ELR (cell line): ENCODE measurements at regions not wholly inside any gene's neighbourhood (a gene's known extent, or its start where the extent isn't known, plus 50 kb on each side); places are given as distances from the start of the nearest gene placed in this dataset.
"Not testable (repeated sequence)": the region's sequence is repeated elsewhere in the genome, so short reads cannot be mapped to it uniquely, and the experiment has no call there.

Source experiments
- DNase-seq: peaks from one replicate; pipeline ENCODE4 v3.0.0-alpha.2; 2015; ENCODE audit warnings: low read depth

GRCh38 chr18:78416853-78417252, 562.8 kb upstream of the SALL3 start:
- no peak for DNase-seq

- no peak for DNase-seq
Observed at GRCh38 chr18:78418379-78418778, 561.2 kb upstream of the SALL3 start.

- DNase-seq: no peak
Observed at GRCh38 chr18:78419171-78419570, 560.4 kb upstream of the SALL3 start.

DNA sequence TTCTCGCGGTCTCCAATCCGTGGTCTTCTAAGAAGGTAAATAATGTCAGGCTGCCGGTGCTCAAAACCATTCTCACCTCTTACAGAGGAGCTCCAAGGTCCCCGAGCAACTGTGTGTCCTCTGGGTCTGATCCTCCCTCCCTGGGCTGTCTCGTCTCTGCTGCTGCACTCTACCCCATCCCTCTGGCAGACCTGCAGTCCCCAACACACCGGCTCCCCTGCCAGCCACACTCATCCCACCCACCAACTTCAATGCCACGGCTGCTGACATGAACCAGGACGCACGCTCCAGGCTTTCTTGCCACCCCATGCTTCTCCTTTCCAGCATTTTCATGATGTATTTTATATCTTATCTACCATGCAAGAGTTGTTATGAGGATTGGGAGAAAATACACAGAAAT, 559.5 kb upstream of the SALL3 start:
- DNase-seq: no peak

GRCh38 chr18:78421392-78421791, 558.2 kb upstream of the SALL3 start:
- DNase-seq: no peak

- no peak for DNase-seq
Observed at GRCh38 chr18:78422336-78422735, 557.3 kb upstream of the SALL3 start.

GRCh38 chr18:78423811-78424210, 555.8 kb upstream of the SALL3 start:
- DNase-seq: no peak

DNA sequence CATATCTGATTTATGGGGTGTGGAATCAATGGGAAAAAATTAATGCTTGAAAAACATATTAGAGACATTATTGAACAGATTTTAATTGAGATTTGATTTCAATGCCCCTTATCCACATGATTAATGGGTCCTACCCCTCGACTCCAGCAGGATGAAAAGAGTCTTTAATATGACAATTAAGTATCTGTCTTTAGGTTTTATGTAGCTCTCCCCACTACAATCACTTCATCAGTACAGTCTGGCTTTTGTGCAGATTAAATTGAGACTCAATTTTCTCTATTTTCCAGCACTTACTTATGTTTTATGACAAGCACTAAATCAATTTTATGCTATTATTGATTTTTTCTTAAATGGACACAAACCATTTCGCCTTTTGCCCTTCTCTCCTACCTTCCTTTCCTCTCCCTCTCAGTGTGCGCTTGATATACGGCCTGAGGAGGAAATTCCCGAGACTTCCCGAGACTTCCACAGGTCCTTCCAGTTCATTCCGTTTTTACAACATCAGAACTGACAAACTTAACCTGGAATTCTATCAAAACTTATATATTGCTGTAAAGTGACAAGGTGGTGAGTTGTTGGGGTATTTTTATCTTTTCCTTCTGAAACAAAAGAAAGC, 555.1 kb upstream of the SALL3 start:
- DNase-seq: no peak

DNA sequence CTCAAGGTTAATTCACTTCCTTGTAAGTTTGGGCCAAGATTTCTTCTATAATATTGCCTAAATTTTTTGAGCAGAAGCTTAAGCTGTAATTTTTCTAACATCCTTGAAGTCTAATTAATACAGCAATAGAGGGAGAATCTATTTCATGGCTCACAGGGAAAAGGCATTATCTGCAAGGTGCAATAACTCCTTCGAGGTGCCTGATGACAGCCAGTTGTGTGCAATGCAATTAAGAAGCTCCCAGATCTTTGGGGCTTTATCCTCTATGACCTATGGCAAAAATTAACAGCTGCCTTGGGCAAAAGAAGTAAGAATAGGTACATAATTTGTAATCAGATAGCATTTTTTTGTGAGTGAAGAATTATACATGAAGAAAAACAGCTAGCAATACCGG, 554.6 kb upstream of the SALL3 start:
- DNase-seq: no peak

DNA sequence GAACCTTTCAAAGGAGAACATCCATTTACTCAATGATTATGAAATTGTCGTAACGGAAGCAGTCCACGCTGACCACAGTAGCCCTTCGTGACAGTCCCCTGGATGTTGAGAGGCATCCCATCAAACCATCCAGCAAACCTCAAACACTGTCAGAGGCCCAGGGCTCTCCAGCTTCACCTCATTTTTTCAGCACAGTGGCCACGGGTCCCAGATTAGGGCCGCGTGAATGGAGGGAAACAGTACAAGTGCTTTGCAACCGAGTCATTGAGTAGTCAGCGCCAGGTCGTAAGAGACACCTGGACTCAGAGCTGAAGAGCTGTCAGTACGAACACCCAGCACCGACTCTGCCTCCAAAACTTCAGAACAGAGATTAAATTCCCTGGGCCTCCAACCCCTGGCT, 552.5 kb upstream of the SALL3 start:
- no peak for DNase-seq

DNA sequence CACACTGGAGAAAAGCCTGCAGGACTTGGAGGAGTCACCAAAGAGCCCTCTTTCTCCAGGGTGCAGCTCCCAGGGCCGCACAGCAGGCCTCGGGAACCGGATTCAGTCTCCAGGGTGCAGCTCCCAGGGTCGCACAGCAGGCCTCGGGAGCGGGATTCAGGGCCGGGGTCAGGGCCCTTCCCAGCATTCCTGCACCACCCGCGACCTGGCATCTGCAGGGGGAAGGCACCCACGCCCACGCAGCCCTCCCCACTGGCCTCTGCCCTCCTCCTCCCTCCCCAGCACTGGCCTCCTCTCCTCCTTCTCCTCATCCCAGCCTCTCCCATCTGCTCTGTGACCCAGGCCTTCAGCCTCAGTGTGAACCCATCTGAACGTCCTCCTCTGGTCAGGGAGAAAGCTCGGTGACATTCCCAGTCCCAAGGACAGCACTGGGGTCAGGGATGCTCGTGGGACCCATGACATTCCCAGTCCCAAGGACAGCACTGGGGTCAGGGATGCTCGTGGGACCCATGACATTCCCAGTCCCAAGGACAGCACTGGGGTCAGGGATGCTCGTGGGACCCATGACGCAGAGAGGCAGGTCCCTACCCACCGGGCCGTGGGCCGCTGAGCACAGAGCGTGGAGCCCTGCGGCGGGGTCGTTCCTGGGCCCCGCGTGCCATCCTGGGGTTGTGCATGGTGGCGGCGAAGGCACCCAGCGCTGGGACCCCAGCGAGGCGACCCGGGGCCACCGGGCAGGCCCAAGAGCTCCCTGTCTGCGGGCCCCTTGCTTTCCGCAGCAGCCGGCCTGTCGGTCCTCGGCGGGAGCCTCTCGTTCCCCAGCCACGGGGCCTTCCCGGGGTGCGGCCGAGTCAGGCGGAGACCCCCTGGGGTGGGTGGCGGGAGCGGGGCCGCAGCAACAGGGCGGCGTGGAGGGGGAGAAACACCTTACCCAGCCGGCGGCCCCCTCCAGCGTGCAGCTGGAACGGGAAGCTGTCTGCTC, 550.2 kb upstream of the SALL3 start:
- no peak for DNase-seq

GRCh38 chr18:78430131-78430758, 549.4 kb upstream of the SALL3 start:
- no peak for DNase-seq

GRCh38 chr18:78431606-78432005, 548.0 kb upstream of the SALL3 start:
- no peak for DNase-seq

- DNase-seq: no peak
Observed at GRCh38 chr18:78433562-78433961, 546.1 kb upstream of the SALL3 start.

- DNase-seq: no peak
Observed at GRCh38 chr18:78436110-78436509, 543.5 kb upstream of the SALL3 start.

- not testable (repeated sequence) for DNase-seq
Observed at GRCh38 chr18:78438235-78438634, 541.4 kb upstream of the SALL3 start.

DNA sequence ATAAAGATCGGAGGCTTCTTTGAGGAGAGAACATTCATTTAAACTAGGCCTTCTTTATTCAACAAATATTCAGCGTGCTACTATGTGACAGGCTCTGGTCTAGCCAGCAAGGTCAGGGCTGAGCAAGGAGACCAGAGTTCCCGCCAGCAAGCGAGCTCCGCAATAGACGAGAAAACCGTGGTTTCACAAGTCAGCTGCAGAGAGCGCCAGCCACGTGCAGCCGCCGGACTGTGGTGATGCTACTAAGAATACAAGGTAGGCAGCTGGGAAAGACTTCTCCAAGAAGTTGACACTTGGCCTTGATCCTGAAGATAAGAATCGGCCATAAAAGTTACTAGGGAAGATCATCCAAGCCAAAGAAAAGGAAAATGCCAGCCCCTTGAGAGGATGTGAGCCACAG, 533.7 kb upstream of the SALL3 start:
- DNase-seq: no peak

GRCh38 chr18:78447211-78447610, 532.4 kb upstream of the SALL3 start:
- no peak for DNase-seq

DNA sequence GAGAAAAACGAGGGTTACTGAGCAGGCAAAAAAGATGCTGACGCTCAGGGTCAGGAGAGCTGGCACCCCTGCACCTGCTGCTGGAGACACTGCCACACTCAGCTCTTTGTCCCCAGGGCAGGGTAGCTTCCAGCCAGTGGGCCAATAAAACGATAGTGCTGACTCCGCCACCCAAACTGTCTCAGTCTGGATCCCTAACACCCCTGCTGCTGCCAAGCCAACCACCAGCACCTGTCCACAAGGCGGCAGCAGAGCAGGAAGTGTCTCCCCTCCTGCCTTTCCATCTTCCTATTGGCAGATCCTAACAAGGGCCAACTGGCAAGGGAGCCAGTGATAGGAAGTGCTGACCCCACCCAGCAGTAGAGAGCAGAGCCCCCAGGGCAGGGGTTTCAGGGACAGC, 531.5 kb upstream of the SALL3 start:
- no peak for DNase-seq

DNA sequence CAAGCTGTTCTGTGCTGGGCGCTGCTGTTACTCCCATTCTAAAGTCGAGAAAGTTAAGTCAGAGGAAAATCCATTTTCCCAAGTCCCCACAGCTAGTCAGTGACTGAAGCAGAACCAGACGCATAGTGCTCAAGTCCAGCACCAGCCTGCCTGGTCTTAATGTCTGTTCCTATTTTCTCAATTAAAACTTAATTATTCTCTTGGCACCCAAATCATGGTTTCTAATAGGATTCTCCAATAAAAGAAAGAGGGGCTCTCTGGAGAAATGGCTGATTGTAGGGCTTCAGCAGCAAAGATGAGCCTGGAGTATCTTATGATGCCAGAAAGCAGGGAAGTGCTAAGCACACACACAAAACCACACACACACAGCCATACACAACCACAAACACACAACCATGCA, 531.0 kb upstream of the SALL3 start:
- no peak for DNase-seq

- DNase-seq: no peak
Observed at GRCh38 chr18:78454221-78454620, 525.4 kb upstream of the SALL3 start.

DNA sequence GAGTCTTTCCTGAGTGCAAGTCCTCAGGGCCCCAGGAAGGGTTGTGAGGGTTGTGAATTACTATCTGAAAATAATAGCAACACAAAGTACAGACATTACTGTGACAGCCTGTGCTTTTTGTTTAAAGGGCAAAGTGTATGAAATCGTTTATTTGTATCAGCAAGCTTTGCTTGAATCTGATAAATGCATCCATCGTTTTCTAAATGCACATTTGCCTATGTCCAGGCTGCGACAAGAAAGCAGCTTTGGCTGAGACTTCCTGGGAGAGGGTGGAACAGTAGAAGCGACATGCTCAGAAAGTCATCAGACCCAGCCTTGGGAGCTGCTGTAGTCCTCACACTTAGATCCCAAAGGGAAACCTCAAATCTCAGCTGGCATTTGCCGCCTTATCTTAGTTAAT, 524.2 kb upstream of the SALL3 start:
- DNase-seq: no peak

- DNase-seq: no peak
Observed at GRCh38 chr18:78457011-78457410, 522.6 kb upstream of the SALL3 start.
